ENCODE measurements at regions not wholly inside any gene's neighbourhood (a gene's known extent, or its start where the extent isn't known, plus 50 kb on each side); places are given as distances from the start of the nearest gene placed in this dataset.
"Not testable (repeated sequence)": the region's sequence is repeated elsewhere in the genome, so short reads cannot be mapped to it uniquely, and the experiment has no call there.

DNA sequence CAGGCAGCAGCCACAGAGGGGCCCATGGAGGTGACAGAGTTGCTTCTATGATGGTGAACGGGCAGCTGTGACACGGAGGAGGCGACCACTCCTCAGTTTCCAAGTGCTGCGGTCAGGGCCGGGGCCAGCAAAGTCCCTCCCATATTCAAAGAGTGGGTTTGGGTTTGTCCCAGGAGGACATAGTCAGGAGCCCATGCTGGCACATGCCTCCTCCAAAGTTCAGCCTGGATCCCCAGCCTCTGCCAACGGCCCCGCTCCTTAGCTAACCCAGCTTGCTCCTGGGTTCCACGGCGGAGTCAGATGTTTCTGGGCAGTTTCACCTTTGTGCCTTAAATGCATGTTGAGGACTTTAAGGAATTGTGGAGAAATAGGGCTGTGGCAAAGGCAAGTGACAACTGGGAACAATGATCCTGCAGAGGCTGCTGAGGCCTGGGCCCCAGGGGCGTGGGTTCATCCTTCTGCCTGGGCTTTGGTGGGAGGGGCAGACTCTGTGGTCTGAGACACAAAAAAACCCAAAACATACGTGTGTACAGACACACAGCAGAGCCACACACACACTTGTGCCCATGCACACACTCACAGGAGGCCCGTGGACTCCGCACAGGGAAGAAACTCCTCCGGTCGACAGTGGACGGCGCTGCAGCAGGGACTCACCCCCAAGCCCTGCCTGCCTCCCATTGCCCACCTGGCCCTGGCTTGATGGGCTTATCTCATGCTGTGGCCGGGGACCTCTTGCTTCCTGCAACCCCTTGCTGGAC is 399.4 kb downstream of the TMEM121 start:
- H3K27ac ChIP-seq, result no peak overlapping the region
- DNase-seq, result no peak
- H3K36me3 ChIP-seq, result no peaks in the 10 kb centered on the region
- H3K9me3 ChIP-seq (ENCODE audit: severe bottlenecking), result no peaks in the 10 kb centered on the region
- H3K4me3 ChIP-seq (ENCODE audit: low read depth, low read length), result no peak overlapping the region
- peaks cover 27% of the 10 kb centered on the region for H3K27me3 ChIP-seq (ENCODE audit: insufficient read depth, low read depth, severe bottlenecking)
- TF ChIP-seq, protein P1, sequence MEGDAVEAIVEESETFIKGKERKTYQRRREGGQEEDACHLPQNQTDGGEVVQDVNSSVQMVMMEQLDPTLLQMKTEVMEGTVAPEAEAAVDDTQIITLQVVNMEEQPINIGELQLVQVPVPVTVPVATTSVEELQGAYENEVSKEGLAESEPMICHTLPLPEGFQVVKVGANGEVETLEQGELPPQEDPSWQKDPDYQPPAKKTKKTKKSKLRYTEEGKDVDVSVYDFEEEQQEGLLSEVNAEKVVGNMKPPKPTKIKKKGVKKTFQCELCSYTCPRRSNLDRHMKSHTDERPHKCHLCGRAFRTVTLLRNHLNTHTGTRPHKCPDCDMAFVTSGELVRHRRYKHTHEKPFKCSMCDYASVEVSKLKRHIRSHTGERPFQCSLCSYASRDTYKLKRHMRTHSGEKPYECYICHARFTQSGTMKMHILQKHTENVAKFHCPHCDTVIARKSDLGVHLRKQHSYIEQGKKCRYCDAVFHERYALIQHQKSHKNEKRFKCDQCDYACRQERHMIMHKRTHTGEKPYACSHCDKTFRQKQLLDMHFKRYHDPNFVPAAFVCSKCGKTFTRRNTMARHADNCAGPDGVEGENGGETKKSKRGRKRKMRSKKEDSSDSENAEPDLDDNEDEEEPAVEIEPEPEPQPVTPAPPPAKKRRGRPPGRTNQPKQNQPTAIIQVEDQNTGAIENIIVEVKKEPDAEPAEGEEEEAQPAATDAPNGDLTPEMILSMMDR (IDR thresholded peaks at IDR 0.05; ENCODE audit: low read depth, low read length), result no peak

DNA sequence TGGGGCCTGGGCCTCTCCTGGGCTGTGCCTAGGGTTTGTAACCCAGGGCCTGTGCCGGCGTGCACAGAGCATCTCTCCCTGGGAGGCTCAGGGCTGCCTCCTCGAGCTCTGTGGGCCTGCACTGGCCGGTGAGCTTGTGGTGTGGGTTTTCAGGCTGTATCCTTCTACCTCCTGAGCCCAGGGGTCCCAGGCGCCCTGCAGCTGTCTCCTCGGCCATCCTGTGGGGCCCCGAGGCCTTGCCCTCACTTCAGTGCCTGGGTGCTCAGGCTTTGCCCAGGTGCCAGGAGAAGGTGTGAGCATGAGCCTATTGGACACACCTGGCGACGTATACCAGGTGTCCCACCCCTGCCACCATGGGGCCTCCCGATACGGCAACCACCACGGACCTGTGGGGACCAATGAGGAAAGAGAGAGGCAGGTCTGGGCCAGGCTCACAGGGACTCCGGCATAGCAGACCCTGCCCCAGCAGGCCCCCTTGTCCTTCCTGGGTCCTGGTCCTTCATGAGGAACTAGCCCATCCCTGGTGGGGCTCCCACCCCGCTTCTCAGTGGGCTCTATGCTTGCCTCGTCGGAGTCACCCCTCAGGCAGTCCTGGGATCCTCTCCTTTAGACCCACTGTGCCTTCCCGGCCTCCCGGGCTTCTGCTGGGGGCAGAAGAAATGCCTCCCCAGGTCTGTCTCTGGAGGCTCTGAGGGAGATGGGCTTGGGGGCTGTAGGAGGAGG is 400.2 kb downstream of the TMEM121 start:
- Histone ChIP-seq H3K27me3 (ENCODE audit: insufficient read depth, low read depth, severe bottlenecking) (peaks cover 30% of the 10 kb centered on the region), H3K27ac (no peak overlapping the region), H3K9me3 (ENCODE audit: severe bottlenecking) (no peaks in the 10 kb centered on the region), H3K36me3 (no peaks in the 10 kb centered on the region), H3K4me3 (ENCODE audit: low read depth, low read length) (no peak overlapping the region)
- DNase-seq, result no peak
- TF ChIP-seq, protein P1 (IDR thresholded peaks at IDR 0.05; ENCODE audit: low read depth, low read length), result no peak

DNA sequence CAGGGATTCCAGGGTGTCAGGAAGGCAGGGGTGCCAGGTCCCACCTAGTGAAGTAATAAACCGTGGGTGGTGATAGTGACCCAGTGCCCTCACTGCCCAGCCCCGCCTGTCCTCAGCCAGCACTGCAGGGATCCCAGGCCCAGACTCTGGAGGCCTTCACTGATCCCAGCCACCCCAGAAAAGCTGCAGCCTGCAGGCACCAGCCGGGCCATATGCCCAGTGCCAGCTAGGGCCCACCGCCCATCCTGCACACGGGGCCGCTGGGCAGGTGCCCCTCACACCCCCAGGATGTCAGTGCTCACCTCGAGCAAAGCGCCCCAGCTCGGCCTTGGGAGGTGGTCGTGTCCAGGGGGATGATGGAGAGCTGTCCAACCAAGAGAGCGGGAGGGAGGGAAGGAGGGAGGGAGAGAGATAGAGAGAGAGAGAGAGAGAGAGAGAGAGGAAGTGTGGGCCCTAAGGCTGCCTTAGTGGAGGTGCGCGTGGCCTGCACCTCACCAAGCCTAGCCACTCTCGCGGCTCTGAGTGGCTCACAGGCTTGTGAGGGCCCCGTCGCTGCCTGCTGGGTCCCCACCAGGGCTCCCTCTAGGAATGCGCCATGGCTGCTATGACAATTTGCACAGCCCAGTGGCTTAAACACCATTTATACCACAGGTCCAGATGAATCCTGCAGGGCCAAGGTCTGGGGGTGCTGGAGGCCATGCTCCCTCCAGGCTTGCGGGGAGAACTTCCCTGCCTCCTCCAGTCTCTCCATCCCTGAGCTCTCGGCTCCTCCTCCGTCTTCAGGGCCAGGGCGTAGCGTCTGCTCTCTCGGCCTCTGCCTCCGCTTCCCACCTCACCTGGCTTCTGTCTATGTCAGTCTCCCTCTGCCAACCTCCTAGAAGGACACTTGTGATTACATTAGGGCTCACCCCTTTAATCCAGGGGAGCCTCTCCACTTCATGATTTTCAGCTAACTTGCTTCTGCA is 401.0 kb downstream of the TMEM121 start:
- no peaks in the 10 kb centered on the region for H3K9me3 ChIP-seq (ENCODE audit: severe bottlenecking)
- H3K4me3 ChIP-seq (ENCODE audit: low read depth, low read length), result no peak overlapping the region
- no peak for DNase-seq

DNA sequence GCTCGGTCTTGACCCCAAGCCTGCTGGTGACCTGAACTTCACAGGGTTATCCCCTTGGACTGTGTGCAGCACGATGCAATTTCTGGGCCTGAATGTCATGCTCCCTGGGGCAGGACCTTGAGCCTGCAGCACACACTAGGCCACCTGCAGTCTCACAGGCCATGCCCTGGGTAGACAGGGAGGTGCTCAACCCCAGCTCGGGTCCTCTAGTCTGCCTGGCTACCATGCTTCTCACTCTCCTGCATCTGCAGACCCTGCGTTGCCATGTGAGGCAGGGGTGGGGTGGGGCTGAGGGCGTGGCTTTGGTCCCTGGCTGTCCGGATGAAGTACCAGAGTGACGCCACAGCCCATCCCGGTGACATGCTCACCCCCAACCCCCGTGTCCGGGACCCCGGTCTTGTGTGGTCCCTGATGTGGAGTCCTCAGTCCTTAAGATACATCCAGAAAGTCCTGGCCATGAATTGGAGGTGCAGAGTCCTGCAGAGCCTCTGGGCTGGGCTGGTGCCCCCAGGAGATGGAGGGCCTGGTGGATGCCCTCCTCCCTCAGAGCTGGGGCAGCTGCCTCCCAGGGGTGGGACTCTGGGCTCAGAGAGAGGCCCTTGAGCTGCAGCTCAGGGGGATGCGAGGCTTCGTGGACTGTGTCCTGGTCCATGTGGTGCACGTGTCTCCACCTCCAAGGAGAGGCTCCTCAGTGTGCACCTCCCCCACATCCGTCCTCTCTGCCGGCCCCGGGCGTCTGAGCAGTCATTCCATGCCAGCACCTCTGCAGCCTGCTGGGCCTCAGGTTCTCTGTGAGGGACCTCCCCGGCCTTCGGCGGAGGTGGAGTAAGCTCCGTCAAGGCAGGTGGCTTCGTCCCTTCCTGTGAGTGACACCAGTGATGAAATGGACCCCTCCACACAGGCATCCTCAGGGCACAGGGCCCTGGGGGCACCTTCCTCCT is 402.1 kb downstream of the TMEM121 start:
- DNase-seq; H3K4me3 ChIP-seq (ENCODE audit: low read depth, low read length): not testable (repeated sequence)

More for the DNA sequence above, 401.0 kb downstream of the TMEM121 start:
- TF ChIP-seq, protein P1 (IDR thresholded peaks at IDR 0.05; ENCODE audit: low read depth, low read length), result no peak
- Histone ChIP-seq H3K27ac (no peak overlapping the region), H3K27me3 (ENCODE audit: insufficient read depth, low read depth, severe bottlenecking) (peaks cover 34% of the 10 kb centered on the region), H3K36me3 (no peaks in the 10 kb centered on the region)

DNA sequence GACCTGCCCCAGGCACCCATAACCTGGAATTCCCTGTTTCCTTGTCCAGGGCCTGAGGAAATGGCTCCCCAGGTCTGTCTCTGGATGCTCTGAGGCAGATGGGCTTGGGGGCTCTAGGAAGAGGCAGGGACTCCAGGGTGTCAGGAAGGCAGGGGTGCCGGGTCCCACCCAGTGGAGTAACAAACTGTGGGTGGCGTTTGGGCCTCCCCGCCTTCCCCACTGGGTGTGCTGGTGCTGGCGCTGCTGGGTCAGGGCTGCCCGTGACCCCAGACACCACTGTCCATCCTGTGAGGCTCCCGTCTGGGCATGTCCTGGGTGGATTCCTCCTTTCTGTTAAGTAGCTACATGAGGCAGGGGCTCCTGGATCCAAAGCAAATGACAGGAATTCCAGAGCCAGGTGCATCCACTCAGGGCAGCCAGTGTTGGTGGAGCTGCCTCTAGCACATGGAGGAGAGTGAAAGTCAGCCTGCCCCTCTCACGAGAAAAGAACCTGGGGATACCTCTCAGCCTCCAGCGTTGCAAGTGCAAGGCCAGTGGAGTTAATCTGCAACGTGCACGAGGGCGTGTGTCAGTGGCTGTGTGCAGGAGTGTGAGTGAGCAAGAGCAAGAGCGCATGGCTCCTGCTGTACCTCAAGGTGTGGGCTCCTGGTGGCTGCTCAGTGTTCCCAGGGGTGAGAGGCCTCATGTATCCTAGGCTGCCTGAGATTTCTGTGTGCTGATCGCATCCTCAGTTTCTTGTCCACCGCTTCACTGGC is 403.1 kb downstream of the TMEM121 start:
- peaks cover 39% of the 10 kb centered on the region for H3K27me3 ChIP-seq (ENCODE audit: insufficient read depth, low read depth, severe bottlenecking)
- TF ChIP-seq, protein P1 (IDR thresholded peaks at IDR 0.05; ENCODE audit: low read depth, low read length), result no peak
- H3K36me3 ChIP-seq, result no peaks in the 10 kb centered on the region
- H3K4me3 ChIP-seq (ENCODE audit: low read depth, low read length), result no peak overlapping the region
- no peaks in the 10 kb centered on the region for H3K9me3 ChIP-seq (ENCODE audit: severe bottlenecking)
- H3K27ac ChIP-seq, result no peak overlapping the region
- no peak for DNase-seq

More for the DNA sequence above, 402.1 kb downstream of the TMEM121 start:
- H3K27ac ChIP-seq; H3K36me3 ChIP-seq; H3K9me3 ChIP-seq (ENCODE audit: severe bottlenecking): not testable (repeated sequence)
- H3K27me3 ChIP-seq (ENCODE audit: insufficient read depth, low read depth, severe bottlenecking), result peaks cover 36% of the 10 kb centered on the region
